HepG2 (cell line): ENCODE measurements at regions not wholly inside any gene's neighbourhood (a gene's known extent, or its start where the extent isn't known, plus 50 kb on each side); places are given as distances from the start of the nearest gene placed in this dataset.
"Not testable (repeated sequence)": the region's sequence is repeated elsewhere in the genome, so short reads cannot be mapped to it uniquely, and the experiment has no call there.

Experiments used
- ATAC-seq: fragments of 200-7000 bp; cut with Tn5 transposase; 3 replicates; pipeline ENCODE4 v1.9.1; 2020; ENCODE audit warnings: mild to moderate bottlenecking, moderate library complexity
- BruUV-seq: library from RNA; stranded (reverse); fragments of 400-500 nt; replicated peaks from 2 replicates; lab custom pipeline; 2021; lab: Mats Ljungman, UMichigan
- CTCF ChIA-PET: fragments of 300-600 bp; formaldehyde crosslinking; extraction: SDS; loops from one replicate; lab custom pipeline; 2021; ENCODE audit warnings: low total read pairs, inconsistent platforms, low intra/inter-chr PET ratio; lab: Yijun Ruan, JAX
- POLR2A ChIA-PET: fragments of 350-600 bp; sonication (Branson Sonifier 250); formaldehyde crosslinking; loops from one replicate; lab custom pipeline; 2020; ENCODE audit warnings: antibody characterized with exemption, inconsistent platforms; lab: Yijun Ruan, JAX
- DNase-seq: peaks from one replicate; pipeline ENCODE4 v3.0.0-alpha.2; 2015; ENCODE audit warnings: low spot score
- FAIRE-seq: peaks from 3 replicates; lab custom pipeline; 2011; peaks lifted over from hg19 to GRCh38; lab: Jason Lieb, UNC
- H2AFZ ChIP-seq: one replicate; pipeline ENCODE4 v1.6.1; 2011; ENCODE audit warnings: low read length, inconsistent platforms
- H3K27ac ChIP-seq: fragments of 300-600 bp; 3 replicates; pipeline ENCODE4 v1.8.0; 2011; ENCODE audit warnings: mixed run types, mild to moderate bottlenecking, mixed read lengths, low read length, inconsistent platforms; ENCODE audit not compliant: insufficient read depth; ENCODE audit errors: extremely low read length
- H3K27me3 ChIP-seq, 2 experiments: fragments of 200-600 bp in 1 of 2; 2 replicates in 1 of 2; 3 replicates in 1 of 2; pipeline versions ENCODE4 v1.6.0 to v1.8.0; 2011; ENCODE audit warnings: low read length in 2 of 2, mild to moderate bottlenecking in 2 of 2, moderate library complexity in 2 of 2, inconsistent platforms in 1 of 2; ENCODE audit not compliant: insufficient read depth in 2 of 2, control insufficient read depth in 1 of 2
- H3K36me3 ChIP-seq, 2 experiments: fragments of 200-600 bp in 1 of 2; replicated peaks in 1 of 2; 2 replicates in 1 of 2; 3 replicates in 1 of 2; pipeline versions ENCODE4 v1.5.1 to v1.8.0; 2011; ENCODE audit warnings: low read length in 2 of 2, inconsistent platforms in 1 of 2; ENCODE audit not compliant: insufficient read depth in 2 of 2, control insufficient read depth in 1 of 2
- H3K4me1 ChIP-seq: 2 replicates; pipeline ENCODE4 v1.5.1; 2012; ENCODE audit warnings: low read length, inconsistent platforms; ENCODE audit not compliant: insufficient read depth
- H3K4me2 ChIP-seq: 2 replicates; pipeline ENCODE4 v1.6.0; 2011; ENCODE audit warnings: low read depth, low read length, inconsistent platforms
- H3K4me3 ChIP-seq, 3 experiments: fragments of 200-600 bp in 1 of 3; sonication (generic), shearing (Covaris generic) in 1 of 3; replicated peaks in 1 of 3; 2 replicates each; pipeline ENCODE4 v1.5.1; 2011 to 2016; ENCODE audit warnings: low read length in 3 of 3, inconsistent platforms in 2 of 3, low read depth in 2 of 3, mild to moderate bottlenecking in 2 of 3, control low read depth in 1 of 3, mixed read lengths in 1 of 3; ENCODE audit not compliant: insufficient read depth in 1 of 3
- H3K79me2 ChIP-seq: one replicate; pipeline ENCODE4 v1.6.1; 2011; ENCODE audit warnings: low read length, inconsistent platforms; ENCODE audit not compliant: insufficient read depth
- H3K9ac ChIP-seq: 2 replicates; pipeline ENCODE4 v1.6.0; 2011; ENCODE audit warnings: mild to moderate bottlenecking, low read depth, low read length, inconsistent platforms; ENCODE audit not compliant: insufficient read depth
- H3K9me3 ChIP-seq: 2 replicates; pipeline ENCODE4 v1.5.1; 2012; ENCODE audit warnings: mild to moderate bottlenecking, low read length
- H4K20me1 ChIP-seq: 2 replicates; pipeline ENCODE4 v1.6.0; 2011; ENCODE audit warnings: inconsistent platforms, mild to moderate bottlenecking, low read length, moderate library complexity; ENCODE audit not compliant: insufficient read depth
- WGBS: methylation state at CpG from one replicate; pipeline ENCODE4 v1.1.6; 2017; ENCODE audit warnings: low lambda C conversion rate; 5-methylcytosine and 5-hydroxymethylcytosine counted together
- in situ Hi-C: cut with HindIII; loops from 2 replicates; pipeline ENCODE4 v1.10.0; 2017; ENCODE audit warnings: low pct_unique_long_range_greater_than_20kb; ENCODE audit not compliant: extremely low pct_ligation_motif_present
- intact Hi-C: fragments of 100-400 bp; cut with micrococcal nuclease; formaldehyde crosslinking; loops from one replicate; pipeline ENCODE4 v1.10.0; 2022; ENCODE audit not compliant: unreplicated experiment

DNA sequence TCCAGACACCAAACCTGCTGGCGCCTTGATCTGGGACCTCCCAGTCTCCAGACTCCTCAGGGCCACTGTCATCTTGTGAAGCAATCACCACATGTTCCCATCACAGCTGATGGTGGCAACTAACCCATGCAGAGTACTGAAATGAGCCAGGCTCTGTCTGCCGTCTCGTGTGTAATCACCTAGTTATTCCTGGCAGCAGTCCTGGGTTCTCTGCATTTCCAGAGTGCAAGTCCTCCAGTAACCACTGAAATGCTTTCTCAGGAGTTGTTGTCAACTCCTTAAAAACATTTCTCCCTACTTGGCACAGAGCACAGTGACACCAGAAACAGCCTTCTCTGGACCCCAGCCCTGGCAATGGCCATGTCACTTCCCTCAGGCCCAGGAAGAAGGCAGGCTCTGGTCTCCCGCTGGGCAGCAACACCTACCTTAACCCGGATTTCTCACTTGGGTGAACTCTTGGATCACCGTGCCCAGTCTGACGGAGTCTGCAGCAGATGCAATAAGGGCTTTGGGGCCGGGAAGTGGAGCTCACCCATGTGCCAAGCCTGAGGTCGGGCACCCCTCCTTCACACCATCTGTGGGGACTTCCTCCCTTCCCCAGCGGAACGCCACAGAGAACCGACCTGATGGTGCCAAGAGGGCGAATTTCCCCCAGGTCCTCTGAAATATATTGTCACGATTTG, 189.5 kb upstream of the NPAP1 start:
- H3K27ac ChIP-seq, BruUV-seq, H2AFZ ChIP-seq, CTCF ChIA-PET, H3K4me3 ChIP-seq, intact Hi-C loops, ATAC-seq, POLR2A ChIA-PET, H4K20me1 ChIP-seq, H3K4me1 ChIP-seq, in situ Hi-C loops, H3K79me2 ChIP-seq, FAIRE-seq, H3K36me3 ChIP-seq, H3K27me3 ChIP-seq, DNase-seq, H3K9ac ChIP-seq, H3K4me2 ChIP-seq: not testable (repeated sequence)
- 0% methylated on average over 3 of the region's 14 CpGs for WGBS
- H3K9me3 ChIP-seq, result peaks cover 35% of the 10 kb centered on the region; the same call in 1 of the 2 replicates

DNA sequence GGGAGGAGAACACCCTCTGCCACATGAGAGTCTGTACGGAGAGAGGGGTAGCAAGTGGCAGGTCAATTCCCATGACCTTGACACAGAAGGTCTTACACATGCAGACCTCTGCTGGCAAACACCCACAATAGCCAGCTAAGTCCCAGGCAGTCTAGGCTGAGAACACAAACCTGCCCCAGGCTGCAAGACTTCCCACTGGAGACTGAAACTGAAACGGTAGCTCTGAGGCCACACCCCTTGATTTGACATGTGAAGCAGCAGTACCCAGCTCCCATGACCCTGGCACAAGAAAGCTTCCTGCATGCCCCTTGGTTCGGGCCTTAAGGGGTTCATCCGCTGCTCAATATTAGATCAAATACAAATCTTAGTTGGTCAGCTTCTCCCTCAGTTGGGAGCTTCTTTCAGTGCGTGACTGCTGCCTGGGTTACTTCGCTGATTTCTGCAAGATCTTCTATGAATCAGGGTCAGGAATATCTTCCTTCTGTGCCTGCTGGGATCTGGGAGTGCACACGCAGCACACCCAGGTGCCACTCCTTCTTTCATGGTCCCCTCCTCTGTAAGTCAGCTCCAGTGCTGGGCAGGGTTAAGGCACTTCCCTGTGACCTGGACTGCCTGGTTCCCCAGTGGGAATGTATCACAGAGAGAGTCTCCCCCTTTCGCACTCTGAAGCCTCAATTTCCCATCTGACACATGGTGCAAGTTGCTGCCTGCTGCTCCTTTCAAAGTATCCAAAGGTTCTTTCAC, 187.2 kb upstream of the NPAP1 start:
- BruUV-seq, H3K4me1 ChIP-seq, H3K36me3 ChIP-seq, H3K79me2 ChIP-seq, POLR2A ChIA-PET, H4K20me1 ChIP-seq, H3K27me3 ChIP-seq, CTCF ChIA-PET, H3K27ac ChIP-seq, H3K9ac ChIP-seq, intact Hi-C loops, FAIRE-seq, H3K4me3 ChIP-seq, H3K4me2 ChIP-seq, ATAC-seq, in situ Hi-C loops, H2AFZ ChIP-seq, DNase-seq: not testable (repeated sequence)
- WGBS, result no CpG with 5 or more reads among the region's 8 CpGs
- H3K9me3 ChIP-seq, result peaks cover 51% of the 10 kb centered on the region

GRCh38 chr15:24505216-24505615, 170.4 kb upstream of the NPAP1 start:
- H4K20me1 ChIP-seq, H3K9ac ChIP-seq, H3K27ac ChIP-seq, ATAC-seq, H3K4me1 ChIP-seq, H3K36me3 ChIP-seq, CTCF ChIA-PET, FAIRE-seq, DNase-seq, H3K27me3 ChIP-seq, H3K79me2 ChIP-seq, H3K4me3 ChIP-seq, in situ Hi-C loops, POLR2A ChIA-PET, H3K4me2 ChIP-seq, BruUV-seq, H2AFZ ChIP-seq: not testable (repeated sequence)
- WGBS, result 17% methylated on average over 4 of the region's 11 CpGs
- intact Hi-C loops, result loop anchor here (10.0 kb wide), 1 partner anchor 770 kb away; no protein-coding TSS in a partner anchor
- peaks cover 32% of the 10 kb centered on the region for H3K9me3 ChIP-seq

DNA sequence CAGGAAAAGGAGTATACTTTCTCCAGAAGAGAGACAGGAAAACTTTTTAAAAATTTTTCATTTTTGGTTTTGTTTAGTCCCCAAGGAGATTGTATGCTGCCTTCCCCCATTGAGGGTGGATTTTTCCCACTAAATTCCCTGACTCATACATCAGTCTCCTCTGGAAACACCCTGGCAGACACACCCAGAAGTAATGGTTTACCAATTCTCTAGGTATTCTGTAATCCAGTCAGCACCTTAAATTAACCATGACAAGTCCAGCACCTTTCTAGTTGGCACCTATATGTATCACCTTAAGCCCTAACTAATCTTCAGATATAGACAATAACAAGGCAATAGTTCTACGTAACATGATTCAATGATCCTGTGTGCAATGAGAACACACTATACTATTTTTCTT, 165.9 kb upstream of the NPAP1 start:
- H3K79me2 ChIP-seq, H2AFZ ChIP-seq, BruUV-seq, DNase-seq, H3K9ac ChIP-seq, H3K4me2 ChIP-seq, H3K36me3 ChIP-seq, in situ Hi-C loops, POLR2A ChIA-PET, ATAC-seq, H3K27me3 ChIP-seq, H3K4me1 ChIP-seq, H3K27ac ChIP-seq, H3K4me3 ChIP-seq, H4K20me1 ChIP-seq, CTCF ChIA-PET, FAIRE-seq: not testable (repeated sequence)
- WGBS, result 81% methylated on average over 1 of the region's 1 CpG
- peaks cover 37% of the 10 kb centered on the region for H3K9me3 ChIP-seq
- intact Hi-C loops, result loop anchor here (10.0 kb wide), 1 partner anchor 765 kb away; no protein-coding TSS in a partner anchor
